ENCODE measurements at regions not wholly inside any gene's neighbourhood (a gene's known extent, or its start where the extent isn't known, plus 50 kb on each side); places are given as distances from the start of the nearest gene placed in this dataset.
"Not testable (repeated sequence)": the region's sequence is repeated elsewhere in the genome, so short reads cannot be mapped to it uniquely, and the experiment has no call there.

DNA sequence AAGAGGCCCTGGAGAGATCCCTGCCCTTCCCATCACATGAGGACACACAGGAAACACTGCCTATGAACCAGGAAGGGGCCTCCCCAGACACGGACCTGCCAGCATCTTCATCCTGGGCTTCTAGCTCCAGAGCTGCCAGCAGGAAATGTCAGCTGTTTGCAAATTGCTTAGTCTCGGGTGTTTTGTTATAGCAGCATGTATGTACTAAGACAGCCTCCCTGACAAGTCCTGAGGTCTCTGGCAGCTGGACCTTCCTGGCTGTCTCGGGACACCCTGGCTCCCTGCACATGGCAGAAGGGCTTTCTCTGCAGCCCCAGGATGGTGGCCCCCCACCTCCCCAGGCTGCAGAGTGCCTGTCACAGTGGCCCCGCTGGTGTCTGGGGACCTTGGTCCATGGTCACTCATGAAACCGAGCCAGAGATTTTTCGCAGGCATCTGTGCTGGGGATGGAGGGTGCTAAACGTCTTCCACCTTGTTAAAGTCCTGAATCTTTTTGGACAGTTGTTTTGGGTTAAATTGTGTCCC, 153.4 kb downstream of the NPIPB11 start:
- not testable (repeated sequence) for TF ChIP-seq CTCF, POLR2A (IDR thresholded peaks at IDR 0.05)
